ENCODE measurements at regions not wholly inside any gene's neighbourhood (a gene's known extent, or its start where the extent isn't known, plus 50 kb on each side); places are given as distances from the start of the nearest gene placed in this dataset.

DNA sequence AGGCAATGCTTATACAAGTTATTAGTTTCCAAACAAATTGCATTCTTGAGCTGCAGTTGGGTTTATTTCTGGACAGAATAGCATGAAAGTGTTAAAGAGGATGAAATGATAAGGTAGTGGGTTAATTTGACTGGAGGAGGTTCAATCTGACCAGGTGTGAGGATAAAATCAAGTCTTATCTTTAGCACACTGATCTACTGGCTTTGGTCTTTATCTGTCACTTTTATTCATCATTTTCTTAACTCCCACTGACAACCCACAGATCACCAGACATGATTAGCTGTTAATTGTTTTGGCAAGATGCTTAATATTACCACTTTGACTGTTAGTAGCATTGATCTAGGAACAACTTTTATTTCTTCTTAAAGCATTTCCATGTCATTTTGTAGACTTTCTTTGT is 74.4 kb upstream of the CNTLN start:
- Histone ChIP-seq H3K36me3 (ENCODE audit: control insufficient read depth, insufficient read depth, low read length) (no peaks in the 10 kb centered on the region), H3K9ac (ENCODE audit: low read length) (no peak overlapping the region), H3K9me3 (ENCODE audit: control insufficient read depth, low read length) (no peaks in the 10 kb centered on the region), H3K27me3 (ENCODE audit: control insufficient read depth, insufficient read depth, low read length) (no peaks in the 10 kb centered on the region), H3K4me3 (ENCODE audit: low read length) (no peak overlapping the region), H3K4me1 (ENCODE audit: control insufficient read depth, insufficient read depth, low read length) (peaks cover 6% of the 10 kb centered on the region)

DNA sequence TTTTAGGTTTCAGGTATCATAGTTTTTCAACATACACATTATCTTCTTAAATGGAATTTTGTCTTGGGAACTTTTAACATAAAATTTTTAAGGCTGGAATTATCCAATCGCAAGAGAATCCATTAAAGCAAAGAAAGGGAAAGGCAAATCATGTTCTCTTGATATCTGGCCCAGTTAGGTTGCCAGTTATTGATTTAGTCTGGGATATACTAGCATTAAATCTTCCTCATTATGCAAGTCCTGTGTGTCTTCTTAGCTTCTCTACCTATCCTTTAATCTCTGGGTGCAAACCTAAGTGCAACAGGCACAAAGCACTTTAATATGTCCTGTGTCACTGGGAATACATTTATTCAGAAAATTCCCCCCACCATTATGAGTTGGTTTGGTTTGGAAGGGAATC is 75.4 kb upstream of the CNTLN start:
- Histone ChIP-seq H3K36me3 (ENCODE audit: control insufficient read depth, insufficient read depth, low read length) (no peaks in the 10 kb centered on the region), H3K4me1 (ENCODE audit: control insufficient read depth, insufficient read depth, low read length) (peaks cover 6% of the 10 kb centered on the region), H3K9ac (ENCODE audit: low read length) (no peak overlapping the region), H3K9me3 (ENCODE audit: control insufficient read depth, low read length) (no peaks in the 10 kb centered on the region), H3K4me3 (ENCODE audit: low read length) (no peak overlapping the region), H3K27me3 (ENCODE audit: control insufficient read depth, insufficient read depth, low read length) (no peaks in the 10 kb centered on the region)

- H3K27me3 ChIP-seq (ENCODE audit: control insufficient read depth, insufficient read depth, low read length): no peaks in the 10 kb centered on the region
- H3K4me3 ChIP-seq (ENCODE audit: low read length): no peak overlapping the region
- no peaks in the 10 kb centered on the region for H3K9me3 ChIP-seq (ENCODE audit: control insufficient read depth, low read length)
- no peak overlapping the region for H3K9ac ChIP-seq (ENCODE audit: low read length)
- H3K4me1 ChIP-seq (ENCODE audit: control insufficient read depth, insufficient read depth, low read length): peaks cover 6% of the 10 kb centered on the region
- H3K36me3 ChIP-seq (ENCODE audit: control insufficient read depth, insufficient read depth, low read length): no peaks in the 10 kb centered on the region
These were observed 77.1 kb upstream of the CNTLN start for GRCh38 chr9:17057729-17058128.

GRCh38 chr9:17052626-17053025 is 82.2 kb upstream of the CNTLN start:
- no peaks in the 10 kb centered on the region for H3K36me3 ChIP-seq (ENCODE audit: control insufficient read depth, insufficient read depth, low read length)
- H3K9me3 ChIP-seq (ENCODE audit: control insufficient read depth, low read length): no peaks in the 10 kb centered on the region
- no peak overlapping the region for H3K4me3 ChIP-seq (ENCODE audit: low read length)
- peaks cover 3% of the 10 kb centered on the region for H3K4me1 ChIP-seq (ENCODE audit: control insufficient read depth, insufficient read depth, low read length)
- H3K9ac ChIP-seq (ENCODE audit: low read length): no peak overlapping the region
- no peaks in the 10 kb centered on the region for H3K27me3 ChIP-seq (ENCODE audit: control insufficient read depth, insufficient read depth, low read length)

GRCh38 chr9:17045381-17045940 is 89.4 kb upstream of the CNTLN start:
- H3K9me3 ChIP-seq (ENCODE audit: control insufficient read depth, low read length): no peaks in the 10 kb centered on the region
- no peak overlapping the region for H3K4me3 ChIP-seq (ENCODE audit: low read length)
- H3K27me3 ChIP-seq (ENCODE audit: control insufficient read depth, insufficient read depth, low read length): no peaks in the 10 kb centered on the region
- H3K4me1 ChIP-seq (ENCODE audit: control insufficient read depth, insufficient read depth, low read length): no peaks in the 10 kb centered on the region
- H3K36me3 ChIP-seq (ENCODE audit: control insufficient read depth, insufficient read depth, low read length): no peaks in the 10 kb centered on the region
- no peak overlapping the region for H3K9ac ChIP-seq (ENCODE audit: low read length)

DNA sequence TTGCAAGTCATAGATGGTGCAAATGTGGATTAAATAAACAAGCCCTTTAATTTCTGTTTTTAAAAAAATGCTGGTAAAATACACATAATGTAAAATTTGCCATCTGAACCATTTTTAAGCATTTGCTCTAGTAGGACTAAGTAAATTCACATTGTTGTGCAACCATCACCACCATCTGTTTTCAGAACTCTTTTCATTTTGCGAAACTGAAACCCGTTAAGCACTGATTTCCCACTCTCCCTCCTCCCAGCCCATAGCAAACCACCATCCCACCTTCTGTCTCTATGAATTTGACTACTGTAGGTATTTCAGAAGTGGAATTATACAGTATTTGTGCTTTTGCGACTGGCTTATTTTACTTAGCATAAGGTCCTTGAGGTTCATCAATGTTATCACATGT is 103.3 kb upstream of the CNTLN start:
- H3K4me1 ChIP-seq (ENCODE audit: control insufficient read depth, insufficient read depth, low read length): no peaks in the 10 kb centered on the region
- no peak overlapping the region for H3K4me3 ChIP-seq (ENCODE audit: low read length)
- H3K27me3 ChIP-seq (ENCODE audit: control insufficient read depth, insufficient read depth, low read length): no peaks in the 10 kb centered on the region
- no peaks in the 10 kb centered on the region for H3K36me3 ChIP-seq (ENCODE audit: control insufficient read depth, insufficient read depth, low read length)
- H3K9ac ChIP-seq (ENCODE audit: low read length): no peak overlapping the region
- no peaks in the 10 kb centered on the region for H3K9me3 ChIP-seq (ENCODE audit: control insufficient read depth, low read length)

DNA sequence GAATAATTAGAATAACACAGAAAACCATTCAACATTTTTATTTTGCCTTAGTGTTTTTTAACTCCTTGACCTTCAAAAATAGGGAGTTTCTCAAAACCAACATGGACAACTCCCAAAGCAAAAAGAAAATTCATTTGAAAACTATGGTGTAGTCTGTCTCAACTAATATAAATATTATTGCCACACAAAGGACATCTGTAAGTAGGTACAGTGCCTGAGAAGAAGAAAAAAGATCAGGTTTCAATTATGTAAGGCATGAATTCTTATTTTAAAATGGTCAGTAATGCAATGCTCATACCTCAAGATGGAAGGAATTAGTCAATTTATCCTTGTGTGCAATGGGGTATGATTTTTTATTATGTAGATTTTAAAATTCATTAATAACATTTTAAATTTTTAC is 109.6 kb upstream of the CNTLN start:
- H3K9ac ChIP-seq (ENCODE audit: low read length): no peak overlapping the region

GRCh38 chr9:17024129-17024528 is 110.7 kb upstream of the CNTLN start:
- Histone ChIP-seq H3K27me3 (ENCODE audit: control insufficient read depth, insufficient read depth, low read length) (no peaks in the 10 kb centered on the region), H3K9ac (ENCODE audit: low read length) (no peak overlapping the region), H3K4me3 (ENCODE audit: low read length) (no peak overlapping the region), H3K9me3 (ENCODE audit: control insufficient read depth, low read length) (no peaks in the 10 kb centered on the region), H3K36me3 (ENCODE audit: control insufficient read depth, insufficient read depth, low read length) (no peaks in the 10 kb centered on the region), H3K4me1 (ENCODE audit: control insufficient read depth, insufficient read depth, low read length) (no peaks in the 10 kb centered on the region)

More for the DNA sequence above, 109.6 kb upstream of the CNTLN start:
- Histone ChIP-seq H3K4me1 (ENCODE audit: control insufficient read depth, insufficient read depth, low read length) (no peaks in the 10 kb centered on the region), H3K4me3 (ENCODE audit: low read length) (no peak overlapping the region), H3K9me3 (ENCODE audit: control insufficient read depth, low read length) (no peaks in the 10 kb centered on the region), H3K27me3 (ENCODE audit: control insufficient read depth, insufficient read depth, low read length) (no peaks in the 10 kb centered on the region), H3K36me3 (ENCODE audit: control insufficient read depth, insufficient read depth, low read length) (no peaks in the 10 kb centered on the region)

DNA sequence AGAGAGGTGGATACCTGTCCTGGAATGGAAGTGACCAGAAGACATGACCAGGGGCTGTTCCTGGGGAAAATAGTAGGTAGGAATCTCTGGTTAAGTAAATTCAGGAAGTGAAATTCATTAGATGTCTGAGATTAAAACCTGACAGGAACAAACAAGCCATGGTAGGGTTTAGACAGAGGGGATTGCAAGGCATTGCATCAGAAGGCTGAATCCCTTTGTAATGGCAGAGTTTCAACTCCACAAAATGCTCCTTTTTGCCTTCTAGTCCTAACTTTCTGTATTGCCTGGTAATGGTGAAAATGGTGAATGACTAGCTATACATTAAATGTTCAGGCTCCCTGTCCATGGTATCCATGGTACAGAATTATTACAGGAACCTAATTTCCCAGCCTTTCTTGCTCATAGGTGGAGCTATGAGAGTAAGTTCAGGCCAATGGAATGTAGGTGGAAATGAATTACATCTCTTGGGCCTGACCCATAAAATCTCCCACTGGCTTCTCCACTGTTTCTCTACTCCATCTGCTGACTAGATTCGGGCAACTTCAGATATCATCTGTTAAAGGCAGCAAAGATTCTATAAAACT is 113.4 kb upstream of the CNTLN start:
- no peak overlapping the region for H3K4me3 ChIP-seq (ENCODE audit: low read length)
- no peaks in the 10 kb centered on the region for H3K4me1 ChIP-seq (ENCODE audit: control insufficient read depth, insufficient read depth, low read length)
- no peaks in the 10 kb centered on the region for H3K36me3 ChIP-seq (ENCODE audit: control insufficient read depth, insufficient read depth, low read length)
- no peak overlapping the region for H3K9ac ChIP-seq (ENCODE audit: low read length)
- no peaks in the 10 kb centered on the region for H3K9me3 ChIP-seq (ENCODE audit: control insufficient read depth, low read length)
- H3K27me3 ChIP-seq (ENCODE audit: control insufficient read depth, insufficient read depth, low read length): no peaks in the 10 kb centered on the region

GRCh38 chr9:17019398-17019797 is 115.4 kb upstream of the CNTLN start:
- Histone ChIP-seq H3K9me3 (ENCODE audit: control insufficient read depth, low read length) (no peaks in the 10 kb centered on the region), H3K9ac (ENCODE audit: low read length) (no peak overlapping the region), H3K27me3 (ENCODE audit: control insufficient read depth, insufficient read depth, low read length) (no peaks in the 10 kb centered on the region), H3K36me3 (ENCODE audit: control insufficient read depth, insufficient read depth, low read length) (no peaks in the 10 kb centered on the region), H3K4me3 (ENCODE audit: low read length) (no peak overlapping the region), H3K4me1 (ENCODE audit: control insufficient read depth, insufficient read depth, low read length) (no peaks in the 10 kb centered on the region)

DNA sequence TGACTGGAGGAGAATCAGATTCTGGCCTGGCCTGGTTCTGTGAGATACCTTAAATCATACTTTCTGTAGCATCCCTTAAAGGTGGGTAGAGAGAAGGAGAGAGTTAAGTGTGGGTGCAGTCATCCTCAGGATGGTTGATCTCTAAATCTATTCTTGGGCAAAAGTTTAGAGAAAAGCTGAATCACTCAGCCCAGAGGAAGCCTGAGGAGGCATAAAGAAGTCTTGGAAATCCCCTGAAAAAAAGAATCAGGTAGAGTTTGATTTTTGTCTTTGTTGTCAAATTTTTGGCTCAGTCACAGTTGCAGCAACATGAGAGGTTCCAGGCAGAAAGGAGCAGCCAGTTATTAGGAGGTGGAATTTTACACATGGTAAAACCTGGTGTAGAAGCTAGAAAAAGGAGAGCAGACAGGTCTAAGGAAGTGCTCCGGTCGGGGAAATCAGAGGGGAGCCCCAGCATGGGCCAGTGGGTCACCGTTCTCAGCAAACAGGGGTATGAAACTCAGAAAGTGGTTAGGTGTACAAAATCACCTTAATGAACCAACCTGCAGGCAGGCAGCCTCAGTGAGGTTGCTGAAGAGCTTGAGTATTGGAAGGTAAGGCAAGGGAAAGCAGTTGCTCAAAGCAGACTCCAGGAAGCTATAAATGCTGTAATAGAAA is 116.2 kb upstream of the CNTLN start:
- Histone ChIP-seq H3K4me1 (ENCODE audit: control insufficient read depth, insufficient read depth, low read length) (no peaks in the 10 kb centered on the region), H3K36me3 (ENCODE audit: control insufficient read depth, insufficient read depth, low read length) (no peaks in the 10 kb centered on the region), H3K9ac (ENCODE audit: low read length) (no peak overlapping the region), H3K9me3 (ENCODE audit: control insufficient read depth, low read length) (no peaks in the 10 kb centered on the region), H3K4me3 (ENCODE audit: low read length) (no peak overlapping the region), H3K27me3 (ENCODE audit: control insufficient read depth, insufficient read depth, low read length) (no peaks in the 10 kb centered on the region)

GRCh38 chr9:17017931-17018491 is 116.8 kb upstream of the CNTLN start:
- Histone ChIP-seq H3K27me3 (ENCODE audit: control insufficient read depth, insufficient read depth, low read length) (no peaks in the 10 kb centered on the region), H3K36me3 (ENCODE audit: control insufficient read depth, insufficient read depth, low read length) (no peaks in the 10 kb centered on the region), H3K4me1 (ENCODE audit: control insufficient read depth, insufficient read depth, low read length) (no peaks in the 10 kb centered on the region), H3K9me3 (ENCODE audit: control insufficient read depth, low read length) (no peaks in the 10 kb centered on the region), H3K9ac (ENCODE audit: low read length) (no peak overlapping the region), H3K4me3 (ENCODE audit: low read length) (no peak overlapping the region)

Measured in mucosa of stomach (tissue), 1 donor.